HEK293 (cell line): ENCODE measurements at regions not wholly inside any gene's neighbourhood (a gene's known extent, or its start where the extent isn't known, plus 50 kb on each side); places are given as distances from the start of the nearest gene placed in this dataset.

Experiments
- CTCF ChIA-PET: fragments of 350-600 bp; formaldehyde crosslinking; extraction: SDS; loops from one replicate; lab custom pipeline; 2021; ENCODE audit warnings: antibody characterized with exemption; lab: Yijun Ruan, JAX
- POLR2A ChIA-PET: fragments of 300-600 bp; formaldehyde crosslinking; extraction: SDS; loops from one replicate; lab custom pipeline; 2020; ENCODE audit warnings: antibody characterized with exemption, inconsistent platforms; lab: Yijun Ruan, JAX
- H3K27ac ChIP-seq: fragments of 200-500 bp; sonication (Bioruptor generic); 2 replicates; pipeline ENCODE4 v1.5.1; 2014; ENCODE audit warnings: low read depth, low read length, control low read depth, inconsistent platforms; ENCODE audit errors: extremely low read depth
- H3K36me3 ChIP-seq, 2 experiments: fragments of 200-500 bp in 1 of 2; sonication (Bioruptor generic) in 1 of 2; 1 replicate in 1 of 2; 2 replicates in 1 of 2; pipeline ENCODE4 v1.5.1; 2014 to 2017; ENCODE audit warnings: inconsistent platforms in 2 of 2, low read length in 2 of 2; ENCODE audit not compliant: control insufficient read depth in 2 of 2, insufficient read depth in 1 of 2
- H3K4me1 ChIP-seq: fragments of 200-500 bp; sonication (Bioruptor generic); 2 replicates; pipeline ENCODE4 v1.5.1; 2014; ENCODE audit warnings: mild to moderate bottlenecking, low read length, inconsistent platforms; ENCODE audit not compliant: control insufficient read depth, insufficient read depth
- H3K4me3 ChIP-seq: 2 replicates; pipeline ENCODE4 v1.5.1; 2011; ENCODE audit warnings: low read depth, mild to moderate bottlenecking, control low read depth, low read length, moderate library complexity
- H3K9me3 ChIP-seq: fragments of 200-500 bp; sonication (Bioruptor generic); 2 replicates; pipeline ENCODE4 v1.5.1; 2014; ENCODE audit warnings: low read depth, low read length, inconsistent platforms; ENCODE audit not compliant: control insufficient read depth, insufficient read depth
- ATF2 ChIP-seq: fragments of 450-650 bp; formaldehyde crosslinking; IDR thresholded peaks from 2 replicates; pipeline ENCODE4 v1.5.1; 2016; ENCODE audit warnings: missing biosample characterization, missing genetic modification characterization, low read depth
- BCL6B ChIP-seq: fragments of 450-650 bp; formaldehyde crosslinking; IDR thresholded peaks from 2 replicates; pipeline ENCODE4 v1.5.1; 2017; ENCODE audit warnings: missing biosample characterization, missing genetic modification characterization
- EGR2 ChIP-seq: fragments of 450-650 bp; formaldehyde crosslinking; IDR thresholded peaks from 2 replicates; pipeline ENCODE4 v1.5.1; 2016; ENCODE audit warnings: low read depth, missing biosample characterization, missing genetic modification characterization
- GFI1B ChIP-seq: fragments of 450-650 bp; formaldehyde crosslinking; IDR thresholded peaks from 2 replicates; pipeline ENCODE4 v1.5.1; 2016; ENCODE audit warnings: missing biosample characterization, missing genetic modification characterization
- GLI2 ChIP-seq: fragments of 450-650 bp; formaldehyde crosslinking; IDR thresholded peaks from 2 replicates; pipeline ENCODE4; 2017; ENCODE audit warnings: missing biosample characterization, missing genetic modification characterization, low read depth, borderline replicate concordance
- GLI4 ChIP-seq: fragments of 450-650 bp; formaldehyde crosslinking; IDR thresholded peaks from 2 replicates; pipeline ENCODE4 v1.5.1; 2016; ENCODE audit warnings: missing biosample characterization, missing genetic modification characterization
- GLIS1 ChIP-seq: fragments of 450-650 bp; formaldehyde crosslinking; IDR thresholded peaks from 2 replicates; pipeline ENCODE4 v1.5.1; 2016; ENCODE audit warnings: missing biosample characterization, missing genetic modification characterization
- KLF10 ChIP-seq: fragments of 450-650 bp; IDR thresholded peaks from 2 replicates; pipeline ENCODE4 v1.5.1; 2018; ENCODE audit warnings: missing biosample characterization, mild to moderate bottlenecking, missing genetic modification characterization
- PRDM1 ChIP-seq: fragments of 450-650 bp; formaldehyde crosslinking; IDR thresholded peaks from 2 replicates; pipeline ENCODE4; 2016; ENCODE audit warnings: missing biosample characterization, missing genetic modification characterization
- ZBTB20 ChIP-seq: fragments of 450-650 bp; formaldehyde crosslinking; IDR thresholded peaks from 2 replicates; pipeline ENCODE4 v1.5.1; 2016; ENCODE audit warnings: missing biosample characterization, missing genetic modification characterization
- ZIC2 ChIP-seq: fragments of 450-650 bp; formaldehyde crosslinking; IDR thresholded peaks from 2 replicates; pipeline ENCODE4 v1.5.1; 2016; ENCODE audit warnings: missing biosample characterization, missing genetic modification characterization
- ZNF133 ChIP-seq: fragments of 450-650 bp; formaldehyde crosslinking; IDR thresholded peaks from 2 replicates; pipeline ENCODE4 v1.5.1; 2016; ENCODE audit warnings: missing biosample characterization, missing genetic modification characterization
- ZNF248 ChIP-seq: fragments of 450-650 bp; formaldehyde crosslinking; IDR thresholded peaks from 2 replicates; pipeline ENCODE4 v1.5.1; 2017; ENCODE audit warnings: missing biosample characterization, missing genetic modification characterization
- ZNF324 ChIP-seq: fragments of 450-650 bp; formaldehyde crosslinking; IDR thresholded peaks from 2 replicates; pipeline ENCODE4 v1.5.1; 2016; ENCODE audit warnings: missing biosample characterization, missing genetic modification characterization
- ZNF449 ChIP-seq: fragments of 450-650 bp; formaldehyde crosslinking; IDR thresholded peaks from 2 replicates; pipeline ENCODE4 v1.5.1; 2017; ENCODE audit warnings: missing biosample characterization, mild to moderate bottlenecking, missing genetic modification characterization, moderate library complexity
- ZNF473 ChIP-seq: fragments of 450-650 bp; formaldehyde crosslinking; IDR thresholded peaks from 2 replicates; pipeline ENCODE4 v1.5.1; 2017; ENCODE audit warnings: missing biosample characterization, missing genetic modification characterization
- ZNF514 ChIP-seq: fragments of 450-650 bp; formaldehyde crosslinking; IDR thresholded peaks from 2 replicates; pipeline ENCODE4 v1.5.1; 2016; ENCODE audit warnings: missing biosample characterization, missing genetic modification characterization
- ZNF624 ChIP-seq: fragments of 450-650 bp; formaldehyde crosslinking; IDR thresholded peaks from 2 replicates; pipeline ENCODE4 v1.5.1; 2017; ENCODE audit warnings: missing biosample characterization, missing genetic modification characterization
- TF ChIP-seq, protein P1 (sequence below): fragments of 450-650 bp; formaldehyde crosslinking; IDR thresholded peaks from 2 replicates; pipeline ENCODE4 v1.5.1; 2017; ENCODE audit warnings: missing biosample characterization, missing genetic modification characterization
- TF ChIP-seq, protein P2 (sequence below): fragments of 450-650 bp; formaldehyde crosslinking; IDR thresholded peaks from 2 replicates; pipeline ENCODE4; 2016; ENCODE audit warnings: missing biosample characterization, missing genetic modification characterization

- Histone ChIP-seq H3K27ac (no peak overlapping the region), H3K4me3 (no peak overlapping the region), H3K9me3 (no peaks in the 10 kb centered on the region), H3K36me3 (no peaks in the 10 kb centered on the region), H3K4me1 (no peaks in the 10 kb centered on the region)
- ChIA-PET CTCF (no interaction called here), POLR2A (no interaction called here)
- TF ChIP-seq ZNF324 (tag by site-specific recombination) (no peak), GLI4 (tag by site-specific recombination) (no peak), EGR2 (tag by site-specific recombination) (no peak), ATF2 (tag by site-specific recombination) (no peak)
Measured at GRCh38 chr17:34723875-34724274, 144.5 kb downstream of the TMEM132E start.

- H3K4me1 ChIP-seq, result no peaks in the 10 kb centered on the region
- H3K4me3 ChIP-seq, result no peak overlapping the region
- H3K27ac ChIP-seq, result no peak overlapping the region
- no peak for TF ChIP-seq GLIS1 (tag by site-specific recombination)
- TF ChIP-seq, protein P1, sequence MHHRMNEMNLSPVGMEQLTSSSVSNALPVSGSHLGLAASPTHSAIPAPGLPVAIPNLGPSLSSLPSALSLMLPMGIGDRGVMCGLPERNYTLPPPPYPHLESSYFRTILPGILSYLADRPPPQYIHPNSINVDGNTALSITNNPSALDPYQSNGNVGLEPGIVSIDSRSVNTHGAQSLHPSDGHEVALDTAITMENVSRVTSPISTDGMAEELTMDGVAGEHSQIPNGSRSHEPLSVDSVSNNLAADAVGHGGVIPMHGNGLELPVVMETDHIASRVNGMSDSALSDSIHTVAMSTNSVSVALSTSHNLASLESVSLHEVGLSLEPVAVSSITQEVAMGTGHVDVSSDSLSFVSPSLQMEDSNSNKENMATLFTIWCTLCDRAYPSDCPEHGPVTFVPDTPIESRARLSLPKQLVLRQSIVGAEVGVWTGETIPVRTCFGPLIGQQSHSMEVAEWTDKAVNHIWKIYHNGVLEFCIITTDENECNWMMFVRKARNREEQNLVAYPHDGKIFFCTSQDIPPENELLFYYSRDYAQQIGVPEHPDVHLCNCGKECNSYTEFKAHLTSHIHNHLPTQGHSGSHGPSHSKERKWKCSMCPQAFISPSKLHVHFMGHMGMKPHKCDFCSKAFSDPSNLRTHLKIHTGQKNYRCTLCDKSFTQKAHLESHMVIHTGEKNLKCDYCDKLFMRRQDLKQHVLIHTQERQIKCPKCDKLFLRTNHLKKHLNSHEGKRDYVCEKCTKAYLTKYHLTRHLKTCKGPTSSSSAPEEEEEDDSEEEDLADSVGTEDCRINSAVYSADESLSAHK (tag by site-specific recombination), result no peak
- TF ChIP-seq GFI1B (tag by site-specific recombination), result no peak
- TF ChIP-seq, protein P2, sequence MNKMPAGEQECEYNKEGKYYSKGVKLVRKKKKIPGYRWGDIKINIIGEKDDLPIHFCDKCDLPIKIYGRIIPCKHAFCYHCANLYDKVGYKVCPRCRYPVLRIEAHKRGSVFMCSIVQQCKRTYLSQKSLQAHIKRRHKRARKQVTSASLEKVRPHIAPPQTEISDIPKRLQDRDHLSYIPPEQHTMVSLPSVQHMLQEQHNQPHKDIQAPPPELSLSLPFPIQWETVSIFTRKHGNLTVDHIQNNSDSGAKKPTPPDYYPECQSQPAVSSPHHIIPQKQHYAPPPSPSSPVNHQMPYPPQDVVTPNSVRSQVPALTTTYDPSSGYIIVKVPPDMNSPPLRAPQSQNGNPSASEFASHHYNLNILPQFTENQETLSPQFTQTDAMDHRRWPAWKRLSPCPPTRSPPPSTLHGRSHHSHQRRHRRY (tag by site-specific recombination), result no peak
- TF ChIP-seq ZBTB20 (tag by site-specific recombination), result no peak
- no peak for TF ChIP-seq BCL6B (tag by site-specific recombination)
- TF ChIP-seq ZNF133 (tag by site-specific recombination), result no peak
- TF ChIP-seq ZNF624 (tag by site-specific recombination), result no peak
- TF ChIP-seq PRDM1 (tag by site-specific recombination), result no peak
- no peak for TF ChIP-seq ZNF473
- TF ChIP-seq ZNF248 (tag by site-specific recombination), result no peak
- TF ChIP-seq ZNF514 (tag by site-specific recombination), result no peak
- no peak for TF ChIP-seq KLF10 (tag by site-specific recombination)
- POLR2A ChIA-PET, result no interaction called here
- H3K36me3 ChIP-seq, result no peaks in the 10 kb centered on the region
- CTCF ChIA-PET, result interaction anchor here (0.9 kb wide), 1 partner anchor 161 kb away, joined by 3 read pairs; no protein-coding TSS in a partner anchor
- H3K9me3 ChIP-seq, result no peaks in the 10 kb centered on the region
Measured at GRCh38 chr17:34721326-34721725, 141.9 kb downstream of the TMEM132E start.

GRCh38 chr17:34720760-34721159, 141.4 kb downstream of the TMEM132E start:
- H3K27ac ChIP-seq, result no peak overlapping the region
- H3K4me3 ChIP-seq, result no peak overlapping the region
- no peaks in the 10 kb centered on the region for H3K4me1 ChIP-seq
- CTCF ChIA-PET, result no interaction called here
- POLR2A ChIA-PET, result no interaction called here
- TF ChIP-seq GLI2 (tag by site-specific recombination), result no peak
- TF ChIP-seq ZIC2 (tag by site-specific recombination), result peak; percentile 77
- TF ChIP-seq ZNF449 (tag by site-specific recombination), result no peak
- TF ChIP-seq, all 188 proteins: peak for 1
- Histone ChIP-seq H3K36me3 (no peaks in the 10 kb centered on the region), H3K9me3 (no peaks in the 10 kb centered on the region)
